GM12878 (cell line): ENCODE measurements at regions not wholly inside any gene's neighbourhood (a gene's known extent, or its start where the extent isn't known, plus 50 kb on each side); places are given as distances from the start of the nearest gene placed in this dataset.

Experiments
- CHD1 ChIP-seq: IDR thresholded peaks from 2 replicates; pipeline ENCODE4 v1.6.1; 2012; ENCODE audit warnings: low read depth, low read length, improper control_type of control experiment
- CTCF ChIP-seq, 3 experiments: IDR thresholded peaks in 2 of 3; conservative IDR thresholded peaks in 1 of 3; 2 replicates each; pipeline ENCODE4 v1.5.1; 2011; ENCODE audit warnings: low read depth in 3 of 3, low read length in 3 of 3, mild to moderate bottlenecking in 3 of 3, control low read depth in 2 of 3, moderate library complexity in 2 of 3, inconsistent platforms in 1 of 3, mixed read lengths in 1 of 3; ENCODE audit not compliant: control insufficient read depth in 2 of 3, insufficient read depth in 1 of 3; ENCODE audit errors: extremely low read depth in 1 of 3
- POLR2A ChIP-seq: IDR thresholded peaks from 2 replicates; pipeline ENCODE4 v1.6.1; 2011; ENCODE audit warnings: low read depth, mild to moderate bottlenecking, low read length
- RUNX3 ChIP-seq: IDR thresholded peaks from 2 replicates; pipeline ENCODE4 v1.6.1; 2012; ENCODE audit warnings: low read length, inconsistent platforms
- SKIL ChIP-seq: fragments of 450-650 bp; IDR thresholded peaks from 2 replicates; pipeline ENCODE4 v1.6.1; 2017; ENCODE audit warnings: mild to moderate bottlenecking, low read depth, inconsistent platforms; ENCODE audit not compliant: poor library complexity, severe bottlenecking
- TCF7 ChIP-seq: IDR thresholded peaks from 2 replicates; pipeline ENCODE4 v1.6.1; 2014; ENCODE audit warnings: antibody characterized with exemption, borderline replicate concordance

- TF ChIP-seq CTCF (IDR thresholded peaks at IDR 0.05 in 2 of 3, conservative IDR thresholded peaks at IDR 0.05 in 1 of 3; ENCODE audit: control insufficient read depth in 2 of 3, extremely low read depth in 1 of 3, insufficient read depth in 1 of 3, low read depth in 3 of 3, low read length in 3 of 3): no peak
- no peak for TF ChIP-seq TCF7
- no peak for TF ChIP-seq SKIL
- no peak for TF ChIP-seq CHD1
- no peak for TF ChIP-seq POLR2A
- TF ChIP-seq RUNX3: no peak
Observed at GRCh38 chr10:4509405-4509804, 316.6 kb upstream of the AKR1E2 start.
